ENCODE measurements at regions not wholly inside any gene's neighbourhood (a gene's known extent, or its start where the extent isn't known, plus 50 kb on each side); places are given as distances from the start of the nearest gene placed in this dataset.

DNA sequence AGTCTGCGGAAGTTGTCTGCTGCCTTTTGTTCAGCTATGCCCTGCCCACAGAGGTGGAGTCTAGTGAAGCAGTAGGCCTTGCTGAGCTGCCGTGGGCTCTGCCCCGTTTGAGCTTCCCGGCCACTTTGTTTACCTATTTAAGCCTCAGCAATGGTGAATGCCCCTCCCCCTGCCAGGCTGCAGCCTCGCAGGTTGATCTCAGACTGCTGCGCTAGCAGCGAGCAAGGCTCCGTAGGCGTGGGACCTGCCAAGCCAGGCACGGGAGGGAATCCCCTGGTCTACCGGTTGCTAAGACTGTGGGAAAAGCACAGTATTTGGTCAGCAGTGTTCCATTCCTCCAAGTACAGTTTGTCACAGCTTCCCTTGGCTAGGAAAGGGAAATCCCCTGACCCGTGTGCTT, 143.6 kb downstream of the DYRK2 start:
- no peak overlapping the region for H3K27ac ChIP-seq (replicated peaks in 1 of 4)
- intact Hi-C loops (cut with DNase I) = no loop called here
- H3K27me3 ChIP-seq = no peaks in the 10 kb centered on the region
- H3K36me3 ChIP-seq = no peaks in the 10 kb centered on the region
- no peaks in the 10 kb centered on the region for H3K9me3 ChIP-seq
- no peak for DNase-seq (ENCODE audit: extremely low spot score)
- 87% methylated on average over 12 of the region's 12 CpGs for WGBS
- TF ChIP-seq POLR2A (IDR thresholded peaks at IDR 0.05; ENCODE audit: low read depth) (no peak), POLR2AphosphoS5 (IDR thresholded peaks at IDR 0.05) (no peak), EP300 (IDR thresholded peaks at IDR 0.05) (no peak)
- TF ChIP-seq, protein P1, sequence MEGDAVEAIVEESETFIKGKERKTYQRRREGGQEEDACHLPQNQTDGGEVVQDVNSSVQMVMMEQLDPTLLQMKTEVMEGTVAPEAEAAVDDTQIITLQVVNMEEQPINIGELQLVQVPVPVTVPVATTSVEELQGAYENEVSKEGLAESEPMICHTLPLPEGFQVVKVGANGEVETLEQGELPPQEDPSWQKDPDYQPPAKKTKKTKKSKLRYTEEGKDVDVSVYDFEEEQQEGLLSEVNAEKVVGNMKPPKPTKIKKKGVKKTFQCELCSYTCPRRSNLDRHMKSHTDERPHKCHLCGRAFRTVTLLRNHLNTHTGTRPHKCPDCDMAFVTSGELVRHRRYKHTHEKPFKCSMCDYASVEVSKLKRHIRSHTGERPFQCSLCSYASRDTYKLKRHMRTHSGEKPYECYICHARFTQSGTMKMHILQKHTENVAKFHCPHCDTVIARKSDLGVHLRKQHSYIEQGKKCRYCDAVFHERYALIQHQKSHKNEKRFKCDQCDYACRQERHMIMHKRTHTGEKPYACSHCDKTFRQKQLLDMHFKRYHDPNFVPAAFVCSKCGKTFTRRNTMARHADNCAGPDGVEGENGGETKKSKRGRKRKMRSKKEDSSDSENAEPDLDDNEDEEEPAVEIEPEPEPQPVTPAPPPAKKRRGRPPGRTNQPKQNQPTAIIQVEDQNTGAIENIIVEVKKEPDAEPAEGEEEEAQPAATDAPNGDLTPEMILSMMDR (IDR thresholded peaks at IDR 0.05) = no peak
- H3K4me1 ChIP-seq = peaks cover 9 to 17% (median 14%) of the 10 kb centered on the region in 4 donors
- no peak overlapping the region for H3K4me3 ChIP-seq

DNA sequence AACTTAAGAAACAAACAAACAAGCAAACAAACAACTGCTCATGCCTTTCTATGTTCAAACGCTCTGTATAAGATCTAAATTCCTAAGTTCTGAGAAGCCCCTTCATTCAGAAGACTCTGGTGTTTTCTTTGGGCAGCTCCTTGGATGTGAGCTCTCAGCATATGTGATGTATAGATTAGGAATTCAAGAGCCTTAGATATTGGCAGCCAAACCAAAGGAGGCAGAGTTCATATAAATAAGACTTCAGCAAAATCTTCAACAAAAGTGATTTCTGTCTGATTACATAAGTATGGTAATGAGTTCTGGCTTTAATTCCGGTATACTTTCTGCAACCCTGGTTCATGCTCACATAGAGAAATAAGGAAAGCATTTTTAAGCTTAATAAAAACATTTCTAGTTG, 145.6 kb downstream of the DYRK2 start:
- Histone ChIP-seq H3K4me3 (no peak overlapping the region), H3K36me3 (no peaks in the 10 kb centered on the region), H3K27me3 (no peaks in the 10 kb centered on the region), H3K4me1 (peaks cover 26 to 31% (median 27%) of the 10 kb centered on the region in 4 donors), H3K27ac (replicated peaks in 1 of 4) (no peak overlapping the region), H3K9me3 (no peaks in the 10 kb centered on the region)
- 56% methylated on average over 2 of the region's 2 CpGs for WGBS
- no peak for DNase-seq (ENCODE audit: extremely low spot score)
- TF ChIP-seq POLR2AphosphoS5 (IDR thresholded peaks at IDR 0.05) (no peak), EP300 (IDR thresholded peaks at IDR 0.05) (no peak)
- intact Hi-C loops (cut with DNase I) = no loop called here

DNA sequence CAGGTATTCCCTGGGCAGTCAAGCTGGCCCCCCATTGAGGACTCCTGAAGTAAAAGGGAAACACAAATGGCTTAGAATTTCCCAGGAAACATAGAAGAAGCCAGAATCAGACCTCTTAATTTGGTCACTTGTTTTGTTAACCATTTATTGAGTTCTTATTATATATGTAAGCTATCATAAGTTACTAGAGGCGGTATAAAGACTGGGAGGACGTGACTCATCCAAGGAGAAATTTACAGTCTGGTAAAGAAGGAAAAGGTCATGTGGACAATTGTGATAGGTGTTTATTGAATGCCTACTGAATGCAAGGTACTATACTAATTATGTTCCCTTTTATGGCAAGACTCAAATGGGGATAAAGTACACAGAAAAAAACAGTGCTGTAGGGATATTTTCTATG, 146.7 kb downstream of the DYRK2 start:
- no peak for DNase-seq (ENCODE audit: extremely low spot score)
- Histone ChIP-seq H3K27ac (replicated peaks in 1 of 4) (no peak overlapping the region), H3K4me1 (peaks cover 27 to 37% (median 30%) of the 10 kb centered on the region in 4 donors), H3K36me3 (no peaks in the 10 kb centered on the region), H3K9me3 (no peaks in the 10 kb centered on the region), H3K4me3 (no peak overlapping the region), H3K27me3 (no peaks in the 10 kb centered on the region)
- intact Hi-C loops (cut with DNase I) = no loop called here
- 62% methylated on average over 2 of the region's 2 CpGs for WGBS
- no peak for TF ChIP-seq EP300 (IDR thresholded peaks at IDR 0.05)
- no peak for TF ChIP-seq POLR2AphosphoS5 (IDR thresholded peaks at IDR 0.05)
- TF ChIP-seq POLR2A (IDR thresholded peaks at IDR 0.05; ENCODE audit: low read depth) = no peak
- TF ChIP-seq, protein P1 (IDR thresholded peaks at IDR 0.05) = no peak

DNA sequence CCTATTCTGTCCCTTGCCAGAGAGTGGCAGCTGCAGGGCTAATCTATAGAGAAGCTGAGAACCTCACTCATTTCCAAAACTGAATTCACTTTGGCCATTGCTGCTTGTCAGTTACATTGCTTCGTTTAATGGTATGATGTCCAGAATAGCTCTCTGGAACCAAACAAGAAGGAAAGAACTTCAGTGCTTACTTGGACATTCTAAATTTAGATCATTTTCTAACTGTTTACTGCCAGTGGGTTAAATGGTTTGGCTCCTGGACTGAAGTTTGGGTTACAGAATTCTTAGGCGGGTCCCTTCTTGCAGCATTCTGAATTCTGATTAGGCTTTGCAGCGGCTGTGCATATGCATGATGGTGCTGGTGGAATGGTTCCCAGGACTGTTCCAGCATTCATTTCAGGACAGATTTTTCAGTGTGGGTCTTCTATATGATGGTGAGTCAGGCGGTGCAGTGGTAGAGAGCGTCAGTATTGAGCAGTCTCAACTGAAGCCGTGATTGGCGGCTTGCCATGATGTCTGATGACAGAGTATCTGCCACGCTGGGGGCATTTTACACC, 148.7 kb downstream of the DYRK2 start:
- Histone ChIP-seq H3K9me3 (no peaks in the 10 kb centered on the region), H3K36me3 (no peaks in the 10 kb centered on the region), H3K4me1 (peaks cover 27 to 38% (median 30%) of the 10 kb centered on the region in 4 donors), H3K4me3 (no peak overlapping the region), H3K27ac (replicated peaks in 1 of 4) (peak overlapping the region; percentile 60 to 66 (median 62)), H3K27me3 (no peaks in the 10 kb centered on the region)
- TF ChIP-seq POLR2AphosphoS5 (IDR thresholded peaks at IDR 0.05) = no peak
- no peak for TF ChIP-seq EP300 (IDR thresholded peaks at IDR 0.05)
- TF ChIP-seq, protein P1 (IDR thresholded peaks at IDR 0.05) = no peak
- no peak for TF ChIP-seq POLR2A (IDR thresholded peaks at IDR 0.05; ENCODE audit: low read depth)
- no peak for DNase-seq (ENCODE audit: extremely low spot score)
- WGBS = 60% methylated on average over 8 of the region's 8 CpGs
- intact Hi-C loops (cut with DNase I) = no loop called here

DNA sequence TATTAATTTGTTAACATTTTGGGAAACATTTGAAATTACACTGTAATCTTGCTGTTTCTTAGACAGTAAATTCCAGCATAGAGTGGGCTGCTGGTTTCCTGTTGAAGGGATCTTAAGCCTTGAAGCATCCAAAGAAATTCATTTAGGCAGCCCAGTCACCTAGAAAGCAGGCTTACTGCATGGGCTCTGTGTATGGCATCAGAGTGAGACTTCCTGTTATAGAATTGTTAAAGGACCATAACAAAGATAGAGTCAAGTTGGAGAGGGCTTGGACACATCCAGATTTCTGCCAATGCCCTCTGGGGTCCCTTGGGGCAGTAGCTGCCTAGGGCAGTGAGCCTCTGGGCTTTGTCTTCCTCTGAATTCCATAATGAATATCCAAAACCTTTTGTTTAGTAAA, 149.2 kb downstream of the DYRK2 start:
- H3K27ac ChIP-seq (replicated peaks in 1 of 4) = peak overlapping the region; percentile 60 to 66 (median 62)

More for the DNA sequence above, 149.2 kb downstream of the DYRK2 start:
- Histone ChIP-seq H3K27me3 (no peaks in the 10 kb centered on the region), H3K4me3 (no peak overlapping the region), H3K4me1 (peaks cover 27 to 43% (median 33%) of the 10 kb centered on the region in 4 donors), H3K9me3 (no peaks in the 10 kb centered on the region), H3K36me3 (no peaks in the 10 kb centered on the region)
- DNase-seq (ENCODE audit: extremely low spot score) = no peak
- intact Hi-C loops (cut with DNase I) = no loop called here
- TF ChIP-seq, protein P1 (IDR thresholded peaks at IDR 0.05) = no peak
- TF ChIP-seq EP300 (IDR thresholded peaks at IDR 0.05) (no peak), POLR2AphosphoS5 (IDR thresholded peaks at IDR 0.05) (no peak), POLR2A (IDR thresholded peaks at IDR 0.05; ENCODE audit: low read depth) (no peak)

All from esophagus muscularis mucosa (tissue), 4 donors.